Subcutaneous abdominal adipose tissue (tissue), 5 donors: ENCODE measurements at regions not wholly inside any gene's neighbourhood (a gene's known extent, or its start where the extent isn't known, plus 50 kb on each side); places are given as distances from the start of the nearest gene placed in this dataset.

Experiments used
- H3K27ac ChIP-seq: one replicate; pipeline ENCODE4 v1.7.0; 2013; ENCODE audit warnings: low read depth, mild to moderate bottlenecking, inconsistent platforms, low read length, moderate library complexity
- H3K27me3 ChIP-seq, 5 donors: one replicate each; pipeline ENCODE4 v1.7.0; 2013; ENCODE audit warnings: low read length in 5 of 5, inconsistent platforms in 1 of 5; ENCODE audit not compliant: control insufficient read depth in 5 of 5, insufficient read depth in 4 of 5
- H3K36me3 ChIP-seq, 5 donors: one replicate each; pipeline ENCODE4 v1.7.0; 2013; ENCODE audit warnings: low read length in 5 of 5; ENCODE audit not compliant: control insufficient read depth in 5 of 5, insufficient read depth in 5 of 5
- H3K4me1 ChIP-seq, 5 donors: one replicate each; pipeline ENCODE4 v1.7.0; 2013; ENCODE audit warnings: low read length in 5 of 5, mild to moderate bottlenecking in 3 of 5, moderate library complexity in 1 of 5; ENCODE audit not compliant: control insufficient read depth in 5 of 5, insufficient read depth in 5 of 5
- H3K4me3 ChIP-seq, 5 donors: one replicate each; pipeline ENCODE4 v1.7.0; 2013; ENCODE audit warnings: low read length in 5 of 5, low read depth in 1 of 5
- H3K9ac ChIP-seq, 5 donors: one replicate each; pipeline ENCODE4 v1.7.0; 2013; ENCODE audit warnings: low read length in 5 of 5, mild to moderate bottlenecking in 4 of 5, moderate library complexity in 3 of 5
- H3K9me3 ChIP-seq, 5 donors: one replicate each; pipeline ENCODE4 v1.7.0; 2013; ENCODE audit warnings: low read length in 5 of 5; ENCODE audit not compliant: control insufficient read depth in 5 of 5
- donor health status: healthy.
- donor health status: healthy.
- donor health status: healthy.
- donor health status: healthy.
- donor health status: healthy.

GRCh38 chr4:138428611-138429010, 186.5 kb upstream of the SLC7A11 start:
- Histone ChIP-seq H3K4me1 (peaks cover 0 to under 1% (median 0%) of the 10 kb centered on the region in 5 donors), H3K9ac (no peak overlapping the region), H3K27me3 (no peaks in the 10 kb centered on the region), H3K4me3 (no peak overlapping the region), H3K9me3 (peaks cover 0 to 6% (median 0%) of the 10 kb centered on the region in 5 donors), H3K27ac (no peak overlapping the region), H3K36me3 (no peaks in the 10 kb centered on the region)

- Histone ChIP-seq H3K9ac (no peak overlapping the region), H3K9me3 (no peaks in the 10 kb centered on the region), H3K36me3 (no peaks in the 10 kb centered on the region), H3K4me3 (no peak overlapping the region), H3K27me3 (no peaks in the 10 kb centered on the region), H3K27ac (no peak overlapping the region), H3K4me1 (peaks cover 0 to 7% (median 0%) of the 10 kb centered on the region in 5 donors)
Measured at GRCh38 chr4:138426786-138427185, 184.6 kb upstream of the SLC7A11 start.

- H3K27ac ChIP-seq: no peak overlapping the region
- no peaks in the 10 kb centered on the region for H3K27me3 ChIP-seq
- H3K4me3 ChIP-seq: no peak overlapping the region
- peaks cover 0 to 7% (median 0%) of the 10 kb centered on the region in 5 donors for H3K4me1 ChIP-seq
- no peaks in the 10 kb centered on the region for H3K9me3 ChIP-seq
- no peak overlapping the region for H3K9ac ChIP-seq
- no peaks in the 10 kb centered on the region for H3K36me3 ChIP-seq
Measured at GRCh38 chr4:138420471-138420870, 178.3 kb upstream of the SLC7A11 start.

- Histone ChIP-seq H3K27ac (no peak overlapping the region), H3K9ac (no peak overlapping the region), H3K9me3 (no peaks in the 10 kb centered on the region), H3K4me1 (no peaks in the 10 kb centered on the region), H3K4me3 (no peak overlapping the region), H3K36me3 (no peaks in the 10 kb centered on the region), H3K27me3 (no peaks in the 10 kb centered on the region)
Measured at GRCh38 chr4:138414202-138414601, 172.1 kb upstream of the SLC7A11 start.

GRCh38 chr4:138413273-138413672, 171.1 kb upstream of the SLC7A11 start:
- H3K9ac ChIP-seq: no peak overlapping the region
- no peak overlapping the region for H3K4me3 ChIP-seq
- H3K4me1 ChIP-seq: no peaks in the 10 kb centered on the region
- H3K27ac ChIP-seq: no peak overlapping the region
- H3K9me3 ChIP-seq: no peaks in the 10 kb centered on the region
- H3K36me3 ChIP-seq: no peaks in the 10 kb centered on the region
- no peaks in the 10 kb centered on the region for H3K27me3 ChIP-seq

GRCh38 chr4:138412847-138413246, 170.7 kb upstream of the SLC7A11 start:
- Histone ChIP-seq H3K36me3 (no peaks in the 10 kb centered on the region), H3K9ac (no peak overlapping the region), H3K4me1 (no peaks in the 10 kb centered on the region), H3K27me3 (no peaks in the 10 kb centered on the region), H3K9me3 (no peaks in the 10 kb centered on the region), H3K27ac (no peak overlapping the region), H3K4me3 (no peak overlapping the region)

GRCh38 chr4:138410266-138410665, 168.1 kb upstream of the SLC7A11 start:
- Histone ChIP-seq H3K9me3 (no peaks in the 10 kb centered on the region), H3K27me3 (no peaks in the 10 kb centered on the region), H3K27ac (no peak overlapping the region), H3K4me1 (peaks cover 0 to 21% (median 19%) of the 10 kb centered on the region in 5 donors), H3K9ac (no peak overlapping the region), H3K4me3 (no peak overlapping the region), H3K36me3 (no peaks in the 10 kb centered on the region)

GRCh38 chr4:138409670-138410069, 167.5 kb upstream of the SLC7A11 start:
- no peaks in the 10 kb centered on the region for H3K27me3 ChIP-seq
- no peaks in the 10 kb centered on the region for H3K36me3 ChIP-seq
- peaks cover 0 to 21% (median 19%) of the 10 kb centered on the region in 5 donors for H3K4me1 ChIP-seq
- no peak overlapping the region for H3K4me3 ChIP-seq
- no peak overlapping the region for H3K27ac ChIP-seq
- H3K9ac ChIP-seq: no peak overlapping the region
- no peaks in the 10 kb centered on the region for H3K9me3 ChIP-seq

GRCh38 chr4:138408758-138409157, 166.6 kb upstream of the SLC7A11 start:
- H3K4me1 ChIP-seq: peaks cover 0 to 21% (median 19%) of the 10 kb centered on the region in 5 donors
- H3K27ac ChIP-seq: no peak overlapping the region
- no peak overlapping the region for H3K9ac ChIP-seq
- no peaks in the 10 kb centered on the region for H3K27me3 ChIP-seq
- no peaks in the 10 kb centered on the region for H3K36me3 ChIP-seq
- no peak overlapping the region for H3K4me3 ChIP-seq
- no peaks in the 10 kb centered on the region for H3K9me3 ChIP-seq

GRCh38 chr4:138407329-138407728, 165.2 kb upstream of the SLC7A11 start:
- H3K9me3 ChIP-seq: no peaks in the 10 kb centered on the region
- H3K9ac ChIP-seq: no peak overlapping the region
- no peaks in the 10 kb centered on the region for H3K27me3 ChIP-seq
- no peaks in the 10 kb centered on the region for H3K36me3 ChIP-seq
- H3K27ac ChIP-seq: no peak overlapping the region
- peaks cover 0 to 21% (median 19%) of the 10 kb centered on the region in 5 donors for H3K4me1 ChIP-seq
- no peak overlapping the region for H3K4me3 ChIP-seq

- Histone ChIP-seq H3K27ac (peak overlapping the region; percentile 25), H3K4me3 (no peak overlapping the region), H3K36me3 (no peaks in the 10 kb centered on the region), H3K27me3 (no peaks in the 10 kb centered on the region), H3K4me1 (peaks cover 0 to 21% (median 19%) of the 10 kb centered on the region in 5 donors), H3K9ac (peak overlapping the region in 1 of 5 donors; percentile 45), H3K9me3 (no peaks in the 10 kb centered on the region)
Measured at GRCh38 chr4:138406876-138407275, 164.7 kb upstream of the SLC7A11 start.
